Adrenal gland (tissue), 5 donors: ENCODE measurements at regions not wholly inside any gene's neighbourhood (a gene's known extent, or its start where the extent isn't known, plus 50 kb on each side); places are given as distances from the start of the nearest gene placed in this dataset.

ENCODE experiments used
- POLR2A ChIP-seq, 2 donors: fragments of 450-650 bp; IDR thresholded peaks; one replicate each; pipeline ENCODE4 v1.6.1; 2017; ENCODE audit warnings: antibody characterized with exemption in 2 of 2, mild to moderate bottlenecking in 2 of 2, moderate library complexity in 1 of 2
- TF ChIP-seq, protein P1 (sequence below), 6 experiments: fragments of 450-650 bp in 4 of 6; fragments of 200-600 bp in 2 of 6; sonication (generic) in 1 of 6; IDR thresholded peaks; 1 replicate in 5 of 6; 2 replicates in 1 of 6; pipeline versions ENCODE4 v1.5.1 to v1.8.0; 2016 to 2021; ENCODE audit warnings: antibody characterized with exemption in 6 of 6, mild to moderate bottlenecking in 2 of 6, moderate library complexity in 1 of 6
- donor health status: DM: no; HTN: no; CAD: no.

DNA sequence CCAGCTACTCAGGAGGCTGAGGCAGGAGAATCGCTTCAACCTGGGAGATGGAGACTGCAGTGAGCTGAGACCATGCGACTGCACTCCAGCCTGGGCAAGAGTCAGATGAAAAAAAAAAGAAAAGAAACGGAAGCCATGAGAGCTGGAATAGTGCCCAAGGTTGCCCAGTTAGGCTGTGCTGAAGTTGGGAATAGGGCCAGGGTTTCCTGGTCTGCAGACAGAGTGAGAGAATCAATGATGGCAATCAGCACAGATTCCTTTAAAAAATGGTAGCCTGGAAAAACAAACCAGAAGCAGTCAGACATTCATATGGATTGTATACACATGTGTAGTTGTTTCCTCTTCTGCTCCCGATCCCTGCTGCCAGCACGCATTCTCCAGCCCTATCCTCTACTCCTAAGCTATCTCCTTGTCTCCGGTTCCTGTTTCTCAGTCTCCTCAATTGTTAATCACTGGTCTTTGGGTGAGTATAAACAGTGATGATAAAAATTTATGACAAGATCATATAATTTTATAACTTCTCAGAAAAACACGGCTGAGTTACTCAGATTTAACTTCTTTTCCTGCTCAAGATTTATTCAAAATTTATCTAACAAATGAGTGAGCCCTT is 316.2 kb upstream of the UMPS start:
- TF ChIP-seq, protein P1, sequence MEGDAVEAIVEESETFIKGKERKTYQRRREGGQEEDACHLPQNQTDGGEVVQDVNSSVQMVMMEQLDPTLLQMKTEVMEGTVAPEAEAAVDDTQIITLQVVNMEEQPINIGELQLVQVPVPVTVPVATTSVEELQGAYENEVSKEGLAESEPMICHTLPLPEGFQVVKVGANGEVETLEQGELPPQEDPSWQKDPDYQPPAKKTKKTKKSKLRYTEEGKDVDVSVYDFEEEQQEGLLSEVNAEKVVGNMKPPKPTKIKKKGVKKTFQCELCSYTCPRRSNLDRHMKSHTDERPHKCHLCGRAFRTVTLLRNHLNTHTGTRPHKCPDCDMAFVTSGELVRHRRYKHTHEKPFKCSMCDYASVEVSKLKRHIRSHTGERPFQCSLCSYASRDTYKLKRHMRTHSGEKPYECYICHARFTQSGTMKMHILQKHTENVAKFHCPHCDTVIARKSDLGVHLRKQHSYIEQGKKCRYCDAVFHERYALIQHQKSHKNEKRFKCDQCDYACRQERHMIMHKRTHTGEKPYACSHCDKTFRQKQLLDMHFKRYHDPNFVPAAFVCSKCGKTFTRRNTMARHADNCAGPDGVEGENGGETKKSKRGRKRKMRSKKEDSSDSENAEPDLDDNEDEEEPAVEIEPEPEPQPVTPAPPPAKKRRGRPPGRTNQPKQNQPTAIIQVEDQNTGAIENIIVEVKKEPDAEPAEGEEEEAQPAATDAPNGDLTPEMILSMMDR (IDR thresholded peaks at IDR 0.05) = no peak
- TF ChIP-seq POLR2A (IDR thresholded peaks at IDR 0.05) = no peak
